HG03159 (cell line): ENCODE measurements at regions not wholly inside any gene's neighbourhood (a gene's known extent, or its start where the extent isn't known, plus 50 kb on each side); places are given as distances from the start of the nearest gene placed in this dataset.
A peak's percentile ranks its signal among the peaks of the same experiment; 100 is the strongest.
"Not testable (repeated sequence)": the region's sequence is repeated elsewhere in the genome, so short reads cannot be mapped to it uniquely, and the experiment has no call there.

Source experiments
- ATAC-seq: cut with Tn5 transposase; IDR thresholded peaks from one replicate; pipeline ENCODE4 v1.9.1; 2021; ENCODE audit warnings: mild to moderate bottlenecking, moderate library complexity; ENCODE audit not compliant: unreplicated experiment

DNA sequence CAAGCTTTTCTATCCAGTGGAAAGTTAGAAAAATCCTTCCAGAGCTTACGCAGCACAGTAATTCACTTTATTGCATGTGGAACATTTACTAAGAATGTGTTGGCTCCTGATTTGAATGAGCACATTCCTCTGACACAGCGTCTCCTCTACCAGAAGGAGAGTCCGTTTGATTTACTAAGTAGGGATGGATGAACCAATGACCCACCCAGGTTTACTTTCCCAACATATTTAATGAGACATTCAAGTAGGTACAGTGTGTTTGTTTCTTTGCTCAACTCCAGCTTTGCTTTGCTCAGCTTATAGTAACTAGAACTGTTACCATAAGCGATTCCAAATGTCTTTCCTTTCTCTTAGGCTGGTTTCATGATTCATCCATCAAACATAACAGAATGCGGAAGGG is 161.7 kb downstream of the SMARCA1 start:
- ATAC-seq, result no peak

DNA sequence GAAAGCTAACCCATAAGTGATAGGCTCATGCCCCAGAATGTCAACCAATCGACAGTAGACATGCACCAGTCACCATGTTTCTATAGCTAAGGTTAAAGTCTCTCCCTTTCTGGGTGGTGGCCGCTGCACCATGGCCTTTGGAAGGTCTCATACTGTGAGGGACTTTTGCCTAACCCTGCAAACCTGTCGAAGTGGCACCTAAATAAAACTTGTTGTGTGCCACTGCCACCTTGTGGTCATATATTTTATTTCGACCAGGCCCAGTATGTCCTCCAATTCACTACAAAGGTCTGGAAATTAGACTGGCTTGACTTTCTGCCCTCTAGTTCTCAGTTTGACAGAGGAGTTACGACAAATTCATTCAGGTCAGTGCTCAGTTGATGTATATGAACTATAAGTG is 163.1 kb downstream of the SMARCA1 start:
- ATAC-seq, result peak; percentile 95

GRCh38 chrX:129359269-129359668 is 164.0 kb downstream of the SMARCA1 start:
- ATAC-seq, result no peak

GRCh38 chrX:129357428-129357827 is 165.9 kb downstream of the SMARCA1 start:
- not testable (repeated sequence) for ATAC-seq

GRCh38 chrX:129347291-129347690 is 176.0 kb downstream of the SMARCA1 start:
- ATAC-seq, result peak; percentile 76

- no peak for ATAC-seq
Observed at GRCh38 chrX:129346574-129346973, 176.7 kb downstream of the SMARCA1 start.

DNA sequence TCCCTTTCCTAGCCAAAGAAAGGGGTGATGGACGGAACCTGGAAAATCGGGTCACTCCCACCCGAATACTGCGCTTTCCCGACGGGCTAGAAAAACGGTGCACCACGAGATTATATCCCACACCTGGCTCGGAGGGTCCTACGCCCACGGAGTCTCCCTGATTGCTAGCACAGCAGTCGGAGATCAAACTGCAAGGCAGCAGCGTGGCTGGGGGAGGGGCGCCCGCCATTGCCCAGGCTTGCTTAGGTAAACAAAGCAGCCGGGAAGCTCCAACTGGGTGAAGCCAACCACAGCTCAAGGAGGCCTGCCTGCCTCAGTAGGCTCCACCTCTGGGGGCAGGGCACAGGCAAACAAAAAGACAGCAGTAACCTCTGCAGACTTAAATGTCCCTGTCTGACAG is 186.0 kb downstream of the SMARCA1 start:
- not testable (repeated sequence) for ATAC-seq

- no peak for ATAC-seq
Observed at GRCh38 chrX:129323115-129323514, 200.2 kb downstream of the SMARCA1 start.

DNA sequence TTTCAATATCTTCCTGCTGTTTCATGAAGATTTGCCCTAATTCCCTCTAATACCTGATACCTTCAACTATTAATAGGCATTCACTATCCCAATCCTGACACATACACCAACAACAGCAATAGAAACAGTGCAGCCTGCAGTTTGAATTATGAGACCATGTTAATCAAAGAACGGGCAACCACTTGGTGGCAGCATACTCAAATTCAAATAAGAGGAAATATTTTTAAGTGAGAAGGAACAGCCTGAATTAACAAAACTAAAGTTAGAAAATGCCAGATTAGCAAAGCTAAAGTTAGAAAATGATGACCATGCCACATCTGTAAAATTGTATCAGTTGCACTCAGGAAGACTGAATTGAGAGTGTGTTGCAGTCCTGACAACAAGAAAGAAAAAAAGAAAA is 204.9 kb downstream of the SMARCA1 start:
- no peak for ATAC-seq

GRCh38 chrX:129316461-129316860 is 206.8 kb downstream of the SMARCA1 start:
- ATAC-seq, result no peak

GRCh38 chrX:129310000-129310399 is 213.3 kb downstream of the SMARCA1 start:
- ATAC-seq, result no peak

GRCh38 chrX:129262912-129263311 is 260.4 kb downstream of the SMARCA1 start:
- no peak for ATAC-seq

GRCh38 chrX:129255516-129255915 is 267.8 kb downstream of the SMARCA1 start:
- not testable (repeated sequence) for ATAC-seq

DNA sequence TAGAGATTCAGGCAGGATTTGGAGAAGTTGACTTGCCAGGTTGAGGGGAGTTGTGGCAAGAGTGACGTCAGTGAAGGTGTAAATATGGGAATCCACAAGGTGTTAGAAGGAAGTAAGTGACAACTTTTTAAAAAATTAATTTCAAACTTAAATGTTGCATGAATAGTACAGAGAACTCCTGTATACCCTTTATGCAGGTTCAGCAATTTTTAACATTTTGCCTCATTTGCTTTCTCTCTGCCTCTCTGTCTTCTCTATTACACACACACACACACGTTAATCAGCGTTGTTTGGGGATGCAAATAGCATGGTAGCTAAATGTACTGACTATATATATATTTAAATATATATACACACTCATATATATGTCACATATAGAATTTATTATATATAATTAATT is 273.7 kb downstream of the SMARCA1 start:
- no peak for ATAC-seq

DNA sequence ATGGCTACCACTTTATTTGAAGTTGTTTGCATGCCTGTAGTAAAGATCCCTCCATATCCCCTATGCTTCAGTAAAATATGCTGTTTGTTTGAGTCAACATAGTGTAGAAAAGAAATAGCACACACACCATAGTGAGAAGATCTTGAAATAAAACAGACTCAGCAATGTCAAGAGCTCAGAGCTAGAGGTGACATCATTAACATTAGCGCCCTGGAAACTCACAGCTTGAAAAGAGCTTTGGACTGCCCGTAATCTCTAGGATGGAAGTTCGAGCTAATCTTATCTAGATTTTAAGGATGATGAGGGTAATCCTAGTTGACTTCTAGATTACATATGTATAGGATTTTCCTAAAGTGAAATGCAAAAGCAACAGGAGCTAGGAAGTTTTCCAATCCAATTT is 275.6 kb downstream of the SMARCA1 start:
- ATAC-seq, result no peak

GRCh38 chrX:129239371-129239770 is 283.9 kb downstream of the SMARCA1 start:
- ATAC-seq, result no peak

GRCh38 chrX:129238011-129238410 is 285.3 kb downstream of the SMARCA1 start:
- ATAC-seq, result no peak

GRCh38 chrX:129235903-129236302 is 287.4 kb downstream of the SMARCA1 start:
- ATAC-seq, result no peak

- ATAC-seq, result no peak
Observed at GRCh38 chrX:129233786-129234185, 289.5 kb downstream of the SMARCA1 start.

DNA sequence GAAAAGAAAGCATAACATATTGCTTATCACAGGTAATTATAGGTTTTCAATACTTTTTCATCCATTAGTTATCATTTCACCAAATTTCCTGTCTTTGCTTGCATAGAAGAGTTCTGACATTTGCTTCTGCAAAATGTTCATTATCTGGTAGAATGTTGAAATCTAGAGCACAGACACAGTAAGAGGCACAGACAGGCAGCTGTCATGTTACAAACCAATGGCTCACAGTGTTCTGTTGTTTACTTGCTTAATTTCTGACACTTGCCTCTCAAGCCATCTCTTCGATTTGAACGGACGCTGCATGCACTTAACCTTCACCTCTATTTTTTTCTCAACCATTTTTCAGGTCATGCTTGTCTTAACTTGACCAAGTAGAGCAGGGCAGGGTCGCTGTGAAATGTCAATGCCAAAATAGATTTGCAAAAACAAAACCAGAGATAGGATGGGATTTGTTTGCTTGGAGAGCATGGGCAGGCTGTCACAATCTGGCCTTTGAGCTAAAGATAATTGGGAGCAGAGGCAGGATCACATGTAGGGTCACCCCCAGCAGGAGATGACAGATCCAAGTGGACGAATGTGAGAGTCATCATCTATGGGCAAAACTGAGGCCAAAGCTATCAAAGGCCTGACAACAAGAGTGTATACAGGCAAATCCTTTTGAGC is 292.3 kb downstream of the SMARCA1 start:
- ATAC-seq, result no peak

DNA sequence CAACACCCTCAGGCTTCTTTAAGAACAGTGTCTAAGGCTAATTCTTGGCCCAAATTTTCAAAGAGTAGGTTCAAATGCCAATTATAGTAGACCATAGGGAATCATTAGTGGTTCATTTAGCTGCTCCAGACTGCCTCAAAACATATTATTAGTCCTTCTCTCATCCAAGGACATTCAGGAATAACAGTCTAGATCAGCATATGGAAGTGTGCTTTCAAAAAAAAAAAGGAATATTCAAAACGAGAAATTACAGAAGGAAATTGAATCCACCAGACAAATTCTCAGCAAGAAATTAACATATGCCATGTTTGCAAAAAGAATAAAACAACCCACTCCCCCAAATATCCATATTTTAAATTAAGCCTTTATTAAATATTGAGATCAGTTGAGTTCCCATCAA is 293.1 kb downstream of the SMARCA1 start:
- no peak for ATAC-seq

DNA sequence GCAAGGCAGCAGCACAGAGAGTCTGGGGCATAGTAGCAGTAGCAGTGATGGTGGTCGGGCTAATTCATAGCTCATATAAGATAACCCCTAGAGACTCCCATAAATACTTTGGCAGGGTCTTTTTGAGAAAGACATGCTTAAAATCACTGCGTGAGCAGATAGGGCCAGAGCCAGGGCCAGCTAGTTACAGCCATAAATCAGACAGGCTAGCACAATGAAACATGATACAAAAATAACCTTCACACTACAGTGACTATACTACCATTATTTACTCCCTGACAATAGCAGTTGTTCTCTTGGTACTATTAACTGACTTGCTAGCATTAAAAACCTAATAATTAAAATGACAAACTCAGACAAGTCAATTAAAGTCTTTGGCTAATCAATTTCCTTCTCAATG is 295.9 kb downstream of the SMARCA1 start:
- no peak for ATAC-seq

GRCh38 chrX:129193357-129193756 is 329.9 kb downstream of the SMARCA1 start:
- ATAC-seq, result no peak
